Heart left ventricle (tissue), 16 donors: ENCODE measurements at regions not wholly inside any gene's neighbourhood (a gene's known extent, or its start where the extent isn't known, plus 50 kb on each side); places are given as distances from the start of the nearest gene placed in this dataset.
A peak's percentile ranks its signal among the peaks of the same experiment; 100 is the strongest.

Source experiments
- ATAC-seq, 4 donors: fragments of 200-7000 bp; cut with Tn5 transposase; one replicate each; pipeline ENCODE4 v1.9.1; 2020 to 2022; ENCODE audit warnings: moderate library complexity in 4 of 4, mild to moderate bottlenecking in 3 of 4, moderate number of reproducible peaks in 1 of 4
- DNase-seq, 5 donors: peaks; one replicate each; pipeline ENCODE4 v3.0.0-alpha.2; 2020
- H3K27ac ChIP-seq, 12 donors: fragments of 200-600 bp; sonication (generic) in 4 of 12; one replicate each; pipeline versions ENCODE4 v1.5.0 to v1.8.0; 2016 to 2022; ENCODE audit warnings: mild to moderate bottlenecking in 2 of 12
- H3K27me3 ChIP-seq, 9 donors: fragments of 200-600 bp; sonication (generic) in 2 of 9; one replicate each; pipeline versions ENCODE4 v1.5.1 to v1.8.0; 2016 to 2022; ENCODE audit warnings: mild to moderate bottlenecking in 3 of 9
- H3K36me3 ChIP-seq, 9 donors: fragments of 200-600 bp; sonication (generic) in 2 of 9; one replicate each; pipeline versions ENCODE4 v1.5.0 to v1.8.0; 2018 to 2022; ENCODE audit warnings: mild to moderate bottlenecking in 2 of 9
- H3K4me1 ChIP-seq, 12 donors: fragments of 200-600 bp; sonication (generic) in 4 of 12; one replicate each; pipeline versions ENCODE4 v1.5.0 to v1.8.0; 2016 to 2022; ENCODE audit warnings: mild to moderate bottlenecking in 3 of 12
- H3K4me3 ChIP-seq, 12 donors: fragments of 200-600 bp; sonication (generic) in 4 of 12; one replicate each; pipeline versions ENCODE4 v1.5.0 to v1.8.0; 2017 to 2022; ENCODE audit warnings: mild to moderate bottlenecking in 9 of 12, moderate library complexity in 4 of 12
- H3K9me3 ChIP-seq, 12 donors: fragments of 200-600 bp; sonication (generic) in 4 of 12; one replicate each; pipeline versions ENCODE4 v1.5.0 to v1.8.0; 2016 to 2022; ENCODE audit warnings: mild to moderate bottlenecking in 1 of 12
- POLR2A ChIP-seq, 2 donors: fragments of 450-650 bp; IDR thresholded peaks; one replicate each; pipeline ENCODE4 v1.6.1; 2017; ENCODE audit warnings: antibody characterized with exemption in 2 of 2, mild to moderate bottlenecking in 2 of 2, moderate library complexity in 2 of 2
- WGBS, 4 donors: extraction: QIAGEN DNeasy Blood & Tissue Kit in 2 of 4; methylation state at CpG; one replicate each; pipeline versions ENCODE4 v1.1.5 to v1.1.7; 2013 to 2018; 5-methylcytosine and 5-hydroxymethylcytosine counted together
- intact Hi-C, 10 donors: fragments of 100-400 bp; cut with DNase I; formaldehyde crosslinking; loops; one replicate each; pipeline versions ENCODE4 v1.11.1 to v1.14.2; 2022
- TF ChIP-seq, protein P1 (sequence below), 12 donors: fragments of 200-600 bp; sonication (generic) in 4 of 12; IDR thresholded peaks; one replicate each; pipeline versions ENCODE4 v1.5.0 to v1.8.0; 2018 to 2022; ENCODE audit warnings: antibody characterized with exemption in 12 of 12, mild to moderate bottlenecking in 5 of 12
- donor health status: ischemic (EF 13 %, LVEDD 7.1; RV severe dilation, severe dysfunction).
- donor health status: healthy with polysubstance abuse.
- donor health status: DM: no; HTN: yes; CAD: no.
- donor health status: DM: no; HTN: no; CAD: no.
- donor health status: ischemic (EF 25% LVEDD 6.9; RV normal size, moderate dysfunction).
- donor health status: ischemic (EF 25% LVEDD 5.7; RV mildly dilated, moderate dysfunction).
- donor health status: healthy.
- donor health status: DM: yes; HTN: yes; CAD: no.
- donor health status: ischemic (EF 35%, LVEDD 5.7; RV mildly dilated, moderate dysfunction).
- donor health status: nonischemic (EF 11% LVEDD 7.7; RV severe dilation, severe dysfunction).
- donor health status: DM: yes; HTN: yes; CAD: no.
- donor health status: PGD.
- donor health status: ischemic (EF 29% LVEDD 5.4; RV normal size, mild dysfunction).
- donor health status: nonischemic (EF 23%, LVEDD 6.1; RV moderate dilation, normal function).

DNA sequence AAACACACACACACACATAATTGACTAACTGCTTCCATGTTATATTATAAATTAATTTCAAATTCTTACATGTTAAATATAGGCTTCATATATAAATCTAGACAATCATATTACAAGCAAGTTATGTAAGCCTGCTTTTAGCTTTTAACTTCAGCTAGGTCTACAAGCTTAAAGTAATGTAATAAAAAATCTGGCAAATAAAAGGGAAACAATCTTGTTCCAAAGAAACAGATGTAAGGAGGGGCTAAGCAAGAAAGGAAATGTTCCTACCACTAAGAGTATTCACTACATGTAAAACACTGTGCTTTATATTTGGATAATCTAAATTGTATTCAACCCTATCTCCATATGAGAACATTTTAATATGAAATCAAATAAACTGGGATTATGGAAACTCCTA lies 110.4 kb downstream of the SLC6A15 start:
- Histone ChIP-seq H3K4me3 (no peak overlapping the region), H3K9me3 (no peaks in the 10 kb centered on the region), H3K27ac (no peak overlapping the region), H3K27me3 (no peaks in the 10 kb centered on the region), H3K36me3 (no peaks in the 10 kb centered on the region), H3K4me1 (no peaks in the 10 kb centered on the region)
- no peak for DNase-seq
- intact Hi-C loops = no loop called here
- ATAC-seq = no peak
- no peak for TF ChIP-seq POLR2A (IDR thresholded peaks at IDR 0.05)
- TF ChIP-seq, protein P1, sequence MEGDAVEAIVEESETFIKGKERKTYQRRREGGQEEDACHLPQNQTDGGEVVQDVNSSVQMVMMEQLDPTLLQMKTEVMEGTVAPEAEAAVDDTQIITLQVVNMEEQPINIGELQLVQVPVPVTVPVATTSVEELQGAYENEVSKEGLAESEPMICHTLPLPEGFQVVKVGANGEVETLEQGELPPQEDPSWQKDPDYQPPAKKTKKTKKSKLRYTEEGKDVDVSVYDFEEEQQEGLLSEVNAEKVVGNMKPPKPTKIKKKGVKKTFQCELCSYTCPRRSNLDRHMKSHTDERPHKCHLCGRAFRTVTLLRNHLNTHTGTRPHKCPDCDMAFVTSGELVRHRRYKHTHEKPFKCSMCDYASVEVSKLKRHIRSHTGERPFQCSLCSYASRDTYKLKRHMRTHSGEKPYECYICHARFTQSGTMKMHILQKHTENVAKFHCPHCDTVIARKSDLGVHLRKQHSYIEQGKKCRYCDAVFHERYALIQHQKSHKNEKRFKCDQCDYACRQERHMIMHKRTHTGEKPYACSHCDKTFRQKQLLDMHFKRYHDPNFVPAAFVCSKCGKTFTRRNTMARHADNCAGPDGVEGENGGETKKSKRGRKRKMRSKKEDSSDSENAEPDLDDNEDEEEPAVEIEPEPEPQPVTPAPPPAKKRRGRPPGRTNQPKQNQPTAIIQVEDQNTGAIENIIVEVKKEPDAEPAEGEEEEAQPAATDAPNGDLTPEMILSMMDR (IDR thresholded peaks at IDR 0.05) = no peak

DNA sequence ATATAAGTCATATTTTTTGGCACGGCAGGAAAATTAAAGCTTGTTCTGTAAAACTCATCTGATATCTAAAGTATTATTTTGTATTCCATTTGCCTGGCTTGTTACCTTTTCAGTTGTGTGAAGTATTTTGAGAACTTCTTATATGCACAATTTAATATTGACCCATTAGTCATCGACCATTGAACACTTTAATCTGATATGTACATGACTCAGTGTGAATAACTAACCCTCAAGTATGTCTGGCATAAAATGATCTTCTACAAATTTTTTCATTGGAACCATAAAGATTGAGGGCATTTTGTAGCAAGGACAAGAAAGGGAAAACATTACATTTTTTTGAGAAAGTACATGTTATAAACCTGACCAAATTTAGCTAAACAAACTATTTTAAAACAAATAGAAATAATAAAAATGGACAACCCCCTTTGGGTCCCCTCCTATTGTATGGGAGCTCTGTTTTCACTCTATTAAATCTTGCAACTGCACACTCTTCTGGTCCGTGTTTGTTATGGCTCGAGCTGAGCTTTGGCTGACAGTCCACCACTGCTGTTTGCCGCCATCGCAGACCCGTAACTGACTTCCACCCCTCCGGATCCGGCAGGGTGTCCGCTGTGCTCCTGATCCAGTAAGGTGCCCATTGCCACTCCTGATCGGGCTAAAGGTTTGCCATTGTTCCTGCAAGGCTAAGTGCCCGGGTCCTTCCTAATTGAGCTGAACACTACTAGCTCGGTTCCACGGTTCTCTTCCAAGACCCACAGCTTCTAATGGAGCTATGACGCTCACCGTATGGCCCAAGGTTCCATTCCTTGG lies 118.8 kb downstream of the SLC6A15 start:
- Histone ChIP-seq H3K4me1 (no peaks in the 10 kb centered on the region), H3K9me3 (no peaks in the 10 kb centered on the region), H3K27ac (no peak overlapping the region), H3K27me3 (no peaks in the 10 kb centered on the region), H3K4me3 (no peak overlapping the region), H3K36me3 (no peaks in the 10 kb centered on the region)
- TF ChIP-seq POLR2A (IDR thresholded peaks at IDR 0.05) = no peak
- TF ChIP-seq, protein P1 (IDR thresholded peaks at IDR 0.05) = no peak
- ATAC-seq = no peak
- intact Hi-C loops = no loop called here
- peak in 1 of 5 donors; percentile 17 for DNase-seq
- WGBS, 4 donors = 79 to 85% (median 84%) methylated on average over 14 to 16 of the region's 16 CpGs

DNA sequence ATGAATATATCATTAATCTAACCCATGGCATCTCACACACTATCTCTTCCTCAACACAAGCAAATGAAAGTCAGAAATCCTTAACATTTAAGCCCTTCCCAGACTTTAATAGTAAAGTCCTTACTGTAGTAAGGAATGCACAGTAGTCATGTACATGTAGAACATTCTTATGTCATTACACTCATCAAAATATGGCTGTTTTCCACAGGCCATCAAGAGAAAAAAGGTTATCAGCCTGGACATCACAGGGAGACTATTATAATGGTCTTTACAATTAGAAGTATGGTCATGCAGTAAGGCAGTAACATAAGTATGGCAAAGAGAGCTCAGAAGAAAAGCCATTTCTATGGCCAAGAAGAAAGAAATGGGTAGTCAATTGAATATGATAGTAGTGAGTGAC lies 121.2 kb downstream of the SLC6A15 start:
- TF ChIP-seq, protein P1 (IDR thresholded peaks at IDR 0.05) = no peak
- no peak for TF ChIP-seq POLR2A (IDR thresholded peaks at IDR 0.05)
- H3K4me3 ChIP-seq = no peak overlapping the region
- no peak for ATAC-seq
- H3K36me3 ChIP-seq = no peaks in the 10 kb centered on the region
- no peak for DNase-seq
- H3K4me1 ChIP-seq = no peaks in the 10 kb centered on the region
- intact Hi-C loops = no loop called here
- no peaks in the 10 kb centered on the region for H3K27me3 ChIP-seq
- H3K27ac ChIP-seq = no peak overlapping the region
- no peaks in the 10 kb centered on the region for H3K9me3 ChIP-seq

DNA sequence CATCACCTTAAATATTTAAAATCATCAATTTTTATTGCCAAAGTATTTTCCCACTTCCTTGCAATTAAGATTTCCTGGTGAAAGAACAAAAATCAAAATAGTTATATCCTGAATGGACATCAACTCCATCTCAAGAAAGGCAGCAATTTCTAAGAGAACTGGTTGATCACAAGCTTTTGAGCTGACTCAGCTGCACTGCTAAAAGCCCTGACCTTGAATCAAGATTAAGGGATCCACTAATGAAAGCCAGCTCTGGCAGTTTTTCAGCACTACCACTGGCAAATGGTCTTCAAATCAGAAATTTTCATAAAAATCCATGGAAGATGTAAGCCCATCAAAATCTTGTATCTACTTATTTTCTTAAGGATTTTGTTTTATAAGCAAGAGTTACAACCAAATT lies 123.4 kb downstream of the SLC6A15 start:
- ATAC-seq = no peak
- intact Hi-C loops = no loop called here
- H3K27ac ChIP-seq = no peak overlapping the region

More for the DNA sequence above, 123.4 kb downstream of the SLC6A15 start:
- TF ChIP-seq, protein P1 (IDR thresholded peaks at IDR 0.05) = no peak
- no peak for DNase-seq
- Histone ChIP-seq H3K9me3 (no peaks in the 10 kb centered on the region), H3K36me3 (no peaks in the 10 kb centered on the region), H3K4me3 (no peak overlapping the region), H3K4me1 (no peaks in the 10 kb centered on the region), H3K27me3 (no peaks in the 10 kb centered on the region)
